ENCODE measurements at regions not wholly inside any gene's neighbourhood (a gene's known extent, or its start where the extent isn't known, plus 50 kb on each side); places are given as distances from the start of the nearest gene placed in this dataset.

DNA sequence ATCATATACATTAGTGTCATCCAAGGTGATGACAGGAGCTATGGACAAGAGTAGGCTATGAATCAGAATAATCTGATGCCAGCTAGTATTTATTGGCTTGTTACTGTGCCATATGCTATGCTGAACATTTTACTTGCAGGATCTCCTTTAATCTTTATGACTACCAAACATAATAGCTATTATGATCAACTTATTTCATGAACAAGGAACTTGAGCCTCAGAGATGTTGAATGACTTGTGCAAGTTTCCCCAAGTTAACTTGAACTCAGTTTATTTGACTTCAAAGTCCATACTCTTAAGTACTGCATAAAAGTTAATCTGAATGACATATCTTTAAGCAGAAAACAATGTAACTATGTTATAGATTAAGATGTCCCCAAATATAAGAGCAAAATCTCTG is 178.8 kb upstream of the ARHGAP20 start:
- TF ChIP-seq SP1 (IDR thresholded peaks at IDR 0.05): no peak
- POLR2A ChIA-PET: no interaction called here
- DNase-seq (ENCODE audit: extremely low spot score): no peak
- CTCF ChIA-PET: no interaction called here

DNA sequence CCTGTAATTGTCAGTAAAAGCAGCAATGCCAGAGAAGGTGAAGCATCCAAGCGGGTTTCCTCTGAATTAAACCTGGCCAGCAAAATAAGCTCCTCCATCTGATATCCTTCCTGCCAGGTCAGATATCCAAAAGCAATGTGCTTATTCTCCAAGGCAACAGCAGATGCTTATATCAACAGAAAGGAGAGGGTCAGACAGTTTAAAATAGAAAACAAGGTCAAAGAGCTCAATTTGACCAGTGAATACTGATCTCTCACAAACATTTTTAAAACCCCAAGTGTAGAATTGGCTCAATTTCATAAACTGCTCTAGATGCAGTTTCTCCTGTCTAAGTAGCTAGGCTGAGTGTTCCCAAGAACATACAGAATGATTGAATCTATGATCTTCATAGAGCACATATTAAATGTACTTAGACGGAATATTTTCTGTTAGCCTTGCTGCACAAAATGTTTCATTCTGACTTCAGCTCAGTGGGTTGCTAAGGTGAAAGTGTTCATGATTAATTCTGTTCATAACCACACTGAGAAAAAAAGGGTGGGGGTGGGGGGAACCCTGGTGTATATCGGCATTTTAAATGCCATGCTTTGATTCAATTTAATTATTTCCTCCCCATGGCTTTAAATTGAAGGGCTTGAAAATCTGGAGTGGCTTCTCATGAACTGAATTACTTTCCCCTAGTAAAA is 174.2 kb upstream of the ARHGAP20 start:
- CTCF ChIA-PET: no interaction called here
- no peak for DNase-seq (ENCODE audit: extremely low spot score)
- POLR2A ChIA-PET: no interaction called here
- TF ChIP-seq ELF4 (IDR thresholded peaks at IDR 0.05): no peak
- no peak for TF ChIP-seq TARDBP (IDR thresholded peaks at IDR 0.05)
- TF ChIP-seq, protein P1, sequence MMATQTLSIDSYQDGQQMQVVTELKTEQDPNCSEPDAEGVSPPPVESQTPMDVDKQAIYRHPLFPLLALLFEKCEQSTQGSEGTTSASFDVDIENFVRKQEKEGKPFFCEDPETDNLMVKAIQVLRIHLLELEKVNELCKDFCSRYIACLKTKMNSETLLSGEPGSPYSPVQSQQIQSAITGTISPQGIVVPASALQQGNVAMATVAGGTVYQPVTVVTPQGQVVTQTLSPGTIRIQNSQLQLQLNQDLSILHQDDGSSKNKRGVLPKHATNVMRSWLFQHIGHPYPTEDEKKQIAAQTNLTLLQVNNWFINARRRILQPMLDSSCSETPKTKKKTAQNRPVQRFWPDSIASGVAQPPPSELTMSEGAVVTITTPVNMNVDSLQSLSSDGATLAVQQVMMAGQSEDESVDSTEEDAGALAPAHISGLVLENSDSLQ (IDR thresholded peaks at IDR 0.05): no peak
- no peak for TF ChIP-seq L3MBTL2 (conservative IDR thresholded peaks at IDR 0.05)
- TF ChIP-seq CTBP1 (IDR thresholded peaks at IDR 0.05; ENCODE audit: borderline replicate concordance): no peak
- TF ChIP-seq FOXM1 (IDR thresholded peaks at IDR 0.05; ENCODE audit: borderline replicate concordance): no peak
- TF ChIP-seq ARNT (IDR thresholded peaks at IDR 0.05): no peak
- TF ChIP-seq NFRKB (IDR thresholded peaks at IDR 0.05): no peak
- no peak for TF ChIP-seq FOXK2 (IDR thresholded peaks at IDR 0.05)
- no peak for TF ChIP-seq FOXA1 (IDR thresholded peaks at IDR 0.05)
- no peak for TF ChIP-seq SP1 (IDR thresholded peaks at IDR 0.05)
- no peak for TF ChIP-seq SUZ12 (IDR thresholded peaks at IDR 0.05)
- TF ChIP-seq LEF1 (IDR thresholded peaks at IDR 0.05; ENCODE audit: borderline replicate concordance): no peak

DNA sequence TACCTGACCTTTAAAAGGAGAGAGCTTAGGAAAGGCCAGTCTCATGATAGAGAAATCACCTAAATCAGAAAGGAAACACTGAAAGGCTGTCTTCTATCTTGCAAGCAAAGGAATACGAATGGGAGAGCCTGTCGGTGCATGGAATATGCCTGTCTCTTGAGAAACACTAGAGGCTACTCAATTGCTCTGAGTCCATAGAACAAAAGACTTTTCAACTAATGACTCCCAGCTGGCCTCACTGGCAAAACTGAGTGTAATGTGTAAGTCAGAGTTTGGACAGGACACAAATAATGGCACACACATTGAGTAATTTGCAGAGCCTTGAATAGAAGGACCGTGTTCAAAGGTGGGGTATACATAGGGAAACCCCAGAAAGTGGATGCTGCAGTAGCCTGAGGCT is 171.0 kb upstream of the ARHGAP20 start:
- no peak for TF ChIP-seq HDGF (IDR thresholded peaks at IDR 0.05; ENCODE audit: borderline replicate concordance)
- no peak for TF ChIP-seq SUZ12 (IDR thresholded peaks at IDR 0.05)
- no peak for TF ChIP-seq NFRKB (IDR thresholded peaks at IDR 0.05)
- no peak for TF ChIP-seq TARDBP (IDR thresholded peaks at IDR 0.05)
- TF ChIP-seq ZNF384 (IDR thresholded peaks at IDR 0.05): no peak
- no peak for TF ChIP-seq ARNT (IDR thresholded peaks at IDR 0.05)
- TF ChIP-seq FOXK2 (IDR thresholded peaks at IDR 0.05): no peak
- no peak for TF ChIP-seq CTBP1 (IDR thresholded peaks at IDR 0.05; ENCODE audit: borderline replicate concordance)
- TF ChIP-seq SP1 (IDR thresholded peaks at IDR 0.05): no peak
- TF ChIP-seq FOXA1 (IDR thresholded peaks at IDR 0.05): no peak
- TF ChIP-seq BHLHE40 (IDR thresholded peaks at IDR 0.05; ENCODE audit: borderline replicate concordance): no peak
- no peak for TF ChIP-seq LEF1 (IDR thresholded peaks at IDR 0.05; ENCODE audit: borderline replicate concordance)
- no peak for TF ChIP-seq FOXM1 (IDR thresholded peaks at IDR 0.05; ENCODE audit: borderline replicate concordance)
- TF ChIP-seq, protein P1 (IDR thresholded peaks at IDR 0.05): no peak
- TF ChIP-seq ELF4 (IDR thresholded peaks at IDR 0.05): no peak
- TF ChIP-seq L3MBTL2 (conservative IDR thresholded peaks at IDR 0.05): no peak
- POLR2A ChIA-PET: no interaction called here
- CTCF ChIA-PET: no interaction called here
- no peak for DNase-seq (ENCODE audit: extremely low spot score)

DNA sequence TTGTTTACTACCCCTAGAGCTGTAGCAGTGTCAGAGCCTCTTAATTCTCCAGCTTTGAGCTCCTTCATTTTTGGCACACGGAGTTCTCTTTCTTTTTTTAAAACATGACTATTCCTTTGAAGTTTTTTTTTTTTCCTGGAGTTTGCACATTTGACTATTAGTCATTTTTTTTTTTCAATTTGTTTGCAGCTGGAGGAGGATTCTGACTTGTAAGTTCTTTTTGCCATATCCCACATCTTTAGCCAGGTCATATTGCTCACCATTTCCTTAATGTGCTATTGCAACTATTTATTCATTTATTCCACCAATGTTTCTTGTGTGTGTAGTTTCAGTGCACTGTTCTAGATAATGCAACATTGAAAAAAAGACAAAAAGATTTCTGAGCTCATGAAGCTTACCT is 166.3 kb upstream of the ARHGAP20 start:
- TF ChIP-seq SP1 (IDR thresholded peaks at IDR 0.05) (no peak), FOXM1 (IDR thresholded peaks at IDR 0.05; ENCODE audit: borderline replicate concordance) (no peak), ZNF384 (IDR thresholded peaks at IDR 0.05) (no peak), ARNT (IDR thresholded peaks at IDR 0.05) (no peak), BHLHE40 (IDR thresholded peaks at IDR 0.05; ENCODE audit: borderline replicate concordance) (no peak), L3MBTL2 (conservative IDR thresholded peaks at IDR 0.05) (no peak), FOXK2 (IDR thresholded peaks at IDR 0.05) (no peak), HDGF (IDR thresholded peaks at IDR 0.05; ENCODE audit: borderline replicate concordance) (no peak), ELF4 (IDR thresholded peaks at IDR 0.05) (no peak), NFRKB (IDR thresholded peaks at IDR 0.05) (no peak), CTBP1 (IDR thresholded peaks at IDR 0.05; ENCODE audit: borderline replicate concordance) (no peak), FOXA1 (IDR thresholded peaks at IDR 0.05) (no peak), TARDBP (IDR thresholded peaks at IDR 0.05) (no peak), LEF1 (IDR thresholded peaks at IDR 0.05; ENCODE audit: borderline replicate concordance) (no peak)
- TF ChIP-seq, protein P1 (IDR thresholded peaks at IDR 0.05): no peak
- no peak for DNase-seq (ENCODE audit: extremely low spot score)
- ChIA-PET CTCF (no interaction called here), POLR2A (no interaction called here)

DNA sequence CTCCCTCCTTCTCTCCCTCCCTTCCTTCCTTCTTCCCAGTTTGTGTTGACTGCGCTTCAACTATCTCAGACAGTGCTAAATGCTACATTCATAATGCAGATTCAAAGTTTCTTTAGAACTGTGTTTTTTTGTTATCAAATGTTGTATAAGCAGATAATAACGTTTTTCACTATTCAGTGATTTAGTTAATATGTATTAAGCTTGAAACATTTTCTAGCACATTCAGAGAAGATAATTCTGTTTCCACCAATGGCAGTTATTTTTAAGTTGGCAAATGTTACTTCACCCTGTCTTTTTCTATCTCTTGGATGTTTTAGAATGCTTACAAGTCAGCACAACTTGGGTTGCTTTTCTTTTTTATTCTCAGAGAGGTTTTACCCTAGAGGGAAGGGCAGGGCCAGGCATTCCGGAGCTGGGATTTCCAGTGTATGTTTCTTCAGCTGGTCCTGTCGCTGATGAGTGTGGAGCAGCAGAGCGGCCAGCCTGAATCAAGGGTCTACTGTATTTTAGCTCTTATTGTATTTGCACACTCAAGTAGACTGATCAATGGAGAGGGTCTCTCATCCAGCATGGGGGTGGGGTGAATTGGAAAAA is 162.3 kb upstream of the ARHGAP20 start:
- no peak for DNase-seq (ENCODE audit: extremely low spot score)
- CTCF ChIA-PET: no interaction called here
- POLR2A ChIA-PET: no interaction called here
- TF ChIP-seq TARDBP (IDR thresholded peaks at IDR 0.05) (no peak), FOXA1 (IDR thresholded peaks at IDR 0.05) (no peak), FOXK2 (IDR thresholded peaks at IDR 0.05) (no peak), LEF1 (IDR thresholded peaks at IDR 0.05; ENCODE audit: borderline replicate concordance) (no peak), CTBP1 (IDR thresholded peaks at IDR 0.05; ENCODE audit: borderline replicate concordance) (no peak), FOXM1 (IDR thresholded peaks at IDR 0.05; ENCODE audit: borderline replicate concordance) (no peak), BHLHE40 (IDR thresholded peaks at IDR 0.05; ENCODE audit: borderline replicate concordance) (no peak), L3MBTL2 (conservative IDR thresholded peaks at IDR 0.05) (no peak), HDGF (IDR thresholded peaks at IDR 0.05; ENCODE audit: borderline replicate concordance) (no peak), ZNF384 (IDR thresholded peaks at IDR 0.05) (no peak), ARNT (IDR thresholded peaks at IDR 0.05) (no peak)
- TF ChIP-seq, protein P1 (IDR thresholded peaks at IDR 0.05): no peak
